Smooth muscle cell (in vitro differentiated cells): ENCODE measurements at regions not wholly inside any gene's neighbourhood (a gene's known extent, or its start where the extent isn't known, plus 50 kb on each side); places are given as distances from the start of the nearest gene placed in this dataset.

Experiments
- DNase-seq: peaks from one replicate; lab custom pipeline; 2025; ENCODE audit not compliant: unreplicated experiment; lab: John Stamatoyannopoulos, UW
- H2AFZ ChIP-seq: fragments of 200-600 bp; sonication (generic); 2 replicates; pipeline ENCODE4 v1.6.0; 2016; ENCODE audit warnings: antibody characterized with exemption, low read depth, mild to moderate bottlenecking
- H3F3A ChIP-seq: fragments of 200-600 bp; sonication (generic); 2 replicates; pipeline ENCODE4 v1.6.0; 2017; ENCODE audit warnings: antibody characterized with exemption, low read depth
- H3K27ac ChIP-seq: fragments of 200-600 bp; sonication (generic); 2 replicates; pipeline ENCODE4 v1.5.1; 2016; ENCODE audit warnings: low read depth, mild to moderate bottlenecking
- H3K27me3 ChIP-seq: fragments of 200-600 bp; sonication (generic); 2 replicates; pipeline ENCODE4 v1.6.1; 2016; ENCODE audit warnings: low read depth, mild to moderate bottlenecking
- H3K36me3 ChIP-seq: fragments of 200-600 bp; sonication (generic); 2 replicates; pipeline ENCODE4 v1.5.1; 2016; ENCODE audit warnings: low read depth
- H3K4me1 ChIP-seq: fragments of 200-600 bp; sonication (generic); 2 replicates; pipeline ENCODE4 v1.5.1; 2016; ENCODE audit warnings: low read depth
- H3K4me2 ChIP-seq: fragments of 200-600 bp; sonication (generic); 2 replicates; pipeline ENCODE4 v1.6.0; 2016; ENCODE audit warnings: mild to moderate bottlenecking
- H3K4me3 ChIP-seq: fragments of 200-600 bp; sonication (generic); 2 replicates; pipeline ENCODE4 v1.5.1; 2016; ENCODE audit warnings: mild to moderate bottlenecking
- H3K79me2 ChIP-seq: fragments of 200-600 bp; sonication (generic); 2 replicates; pipeline ENCODE4 v1.6.0; 2016; ENCODE audit warnings: low read depth, mild to moderate bottlenecking
- H3K9ac ChIP-seq: fragments of 200-600 bp; sonication (generic); 2 replicates; pipeline ENCODE4 v1.6.0; 2016; ENCODE audit warnings: low read depth
- H3K9me3 ChIP-seq: fragments of 200-600 bp; sonication (generic); replicated peaks from 2 replicates; pipeline ENCODE4 v1.5.1; 2016; ENCODE audit warnings: low read depth
- H4K20me1 ChIP-seq: fragments of 200-600 bp; sonication (generic); 2 replicates; pipeline ENCODE4 v1.6.0; 2016; ENCODE audit warnings: low read depth
- WGBS: methylation state at CpG from one replicate; pipeline ENCODE4 v1.1.7; 2016; ENCODE audit warnings: low lambda C conversion rate; 5-methylcytosine and 5-hydroxymethylcytosine counted together
- TF ChIP-seq, protein P1 (sequence below): fragments of 200-600 bp; sonication (generic); IDR thresholded peaks from 2 replicates; pipeline ENCODE4 v1.5.1; 2017; ENCODE audit warnings: borderline replicate concordance, mild to moderate bottlenecking, antibody characterized with exemption; ENCODE audit not compliant: insufficient read depth, poor library complexity, severe bottlenecking

GRCh38 chr4:180493299-180493698, 1749.9 kb upstream of the TENM3 start:
- TF ChIP-seq, protein P1, sequence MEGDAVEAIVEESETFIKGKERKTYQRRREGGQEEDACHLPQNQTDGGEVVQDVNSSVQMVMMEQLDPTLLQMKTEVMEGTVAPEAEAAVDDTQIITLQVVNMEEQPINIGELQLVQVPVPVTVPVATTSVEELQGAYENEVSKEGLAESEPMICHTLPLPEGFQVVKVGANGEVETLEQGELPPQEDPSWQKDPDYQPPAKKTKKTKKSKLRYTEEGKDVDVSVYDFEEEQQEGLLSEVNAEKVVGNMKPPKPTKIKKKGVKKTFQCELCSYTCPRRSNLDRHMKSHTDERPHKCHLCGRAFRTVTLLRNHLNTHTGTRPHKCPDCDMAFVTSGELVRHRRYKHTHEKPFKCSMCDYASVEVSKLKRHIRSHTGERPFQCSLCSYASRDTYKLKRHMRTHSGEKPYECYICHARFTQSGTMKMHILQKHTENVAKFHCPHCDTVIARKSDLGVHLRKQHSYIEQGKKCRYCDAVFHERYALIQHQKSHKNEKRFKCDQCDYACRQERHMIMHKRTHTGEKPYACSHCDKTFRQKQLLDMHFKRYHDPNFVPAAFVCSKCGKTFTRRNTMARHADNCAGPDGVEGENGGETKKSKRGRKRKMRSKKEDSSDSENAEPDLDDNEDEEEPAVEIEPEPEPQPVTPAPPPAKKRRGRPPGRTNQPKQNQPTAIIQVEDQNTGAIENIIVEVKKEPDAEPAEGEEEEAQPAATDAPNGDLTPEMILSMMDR = no peak
- no peaks in the 10 kb centered on the region for H4K20me1 ChIP-seq
- H3K4me3 ChIP-seq = no peak overlapping the region
- no peaks in the 10 kb centered on the region for H3K9me3 ChIP-seq
- no peaks in the 10 kb centered on the region for H3K27me3 ChIP-seq
- H3K36me3 ChIP-seq = no peaks in the 10 kb centered on the region
- H3K27ac ChIP-seq = no peak overlapping the region
- no peaks in the 10 kb centered on the region for H3K4me1 ChIP-seq
- H3K9ac ChIP-seq = no peak overlapping the region
- no peak overlapping the region for H3K4me2 ChIP-seq
- no peak overlapping the region for H2AFZ ChIP-seq
- WGBS = 92% methylated on average over 3 of the region's 3 CpGs
- no peaks in the 10 kb centered on the region for H3K79me2 ChIP-seq
- DNase-seq = no peak
- H3F3A ChIP-seq = no peaks in the 10 kb centered on the region

DNA sequence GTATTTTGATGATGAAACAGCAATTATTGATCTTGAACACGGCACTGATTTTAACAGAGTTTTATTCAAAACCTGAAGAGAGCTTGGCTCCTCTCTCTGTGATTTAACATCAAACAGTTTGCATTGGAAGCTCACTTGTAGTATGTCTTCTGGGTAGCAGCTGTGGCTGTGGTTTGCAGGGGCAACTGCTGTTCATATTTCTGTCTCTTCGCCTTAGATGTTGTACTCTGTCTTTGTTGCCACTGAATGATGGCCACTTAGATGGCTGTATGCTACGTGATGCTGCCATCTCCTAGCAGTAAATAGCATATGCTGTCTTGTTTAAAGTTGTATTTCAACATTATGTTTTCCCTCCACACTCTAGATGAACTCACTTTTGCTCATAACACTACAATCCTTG, 1743.0 kb upstream of the TENM3 start:
- H2AFZ ChIP-seq = no peak overlapping the region
- H4K20me1 ChIP-seq = no peaks in the 10 kb centered on the region
- H3K4me1 ChIP-seq = no peaks in the 10 kb centered on the region
- H3F3A ChIP-seq = no peaks in the 10 kb centered on the region
- H3K4me3 ChIP-seq = no peak overlapping the region
- H3K4me2 ChIP-seq = no peak overlapping the region
- H3K9ac ChIP-seq = no peak overlapping the region
- no peak overlapping the region for H3K27ac ChIP-seq
- WGBS = 86% methylated on average over 3 of the region's 3 CpGs
- no peak for DNase-seq
- no peaks in the 10 kb centered on the region for H3K9me3 ChIP-seq
- no peaks in the 10 kb centered on the region for H3K36me3 ChIP-seq
- H3K27me3 ChIP-seq = no peaks in the 10 kb centered on the region
- TF ChIP-seq, protein P1 = no peak
- no peaks in the 10 kb centered on the region for H3K79me2 ChIP-seq

- Histone ChIP-seq H3K4me2 (no peak overlapping the region), H3K9me3 (no peaks in the 10 kb centered on the region), H3F3A (no peaks in the 10 kb centered on the region), H3K4me1 (peaks cover 5% of the 10 kb centered on the region), H3K36me3 (no peaks in the 10 kb centered on the region), H4K20me1 (no peaks in the 10 kb centered on the region), H2AFZ (no peak overlapping the region), H3K4me3 (no peak overlapping the region), H3K27me3 (no peaks in the 10 kb centered on the region), H3K79me2 (no peaks in the 10 kb centered on the region), H3K27ac (no peak overlapping the region), H3K9ac (no peak overlapping the region)
- 68% methylated on average over 3 of the region's 3 CpGs for WGBS
- TF ChIP-seq, protein P1 = no peak
- no peak for DNase-seq
Observed at GRCh38 chr4:180512801-180513475, 1730.3 kb upstream of the TENM3 start.

GRCh38 chr4:180518906-180519305, 1724.3 kb upstream of the TENM3 start:
- no peak overlapping the region for H3K9ac ChIP-seq
- H3K27me3 ChIP-seq = no peaks in the 10 kb centered on the region
- TF ChIP-seq, protein P1 = no peak
- no peaks in the 10 kb centered on the region for H3F3A ChIP-seq
- no peak overlapping the region for H3K4me2 ChIP-seq
- H3K9me3 ChIP-seq = no peaks in the 10 kb centered on the region
- H4K20me1 ChIP-seq = no peaks in the 10 kb centered on the region
- no peak overlapping the region for H2AFZ ChIP-seq
- H3K4me1 ChIP-seq = no peaks in the 10 kb centered on the region
- H3K36me3 ChIP-seq = no peaks in the 10 kb centered on the region
- WGBS = 91% methylated on average over 4 of the region's 4 CpGs
- H3K4me3 ChIP-seq = no peak overlapping the region
- no peak for DNase-seq
- no peaks in the 10 kb centered on the region for H3K79me2 ChIP-seq
- H3K27ac ChIP-seq = no peak overlapping the region
